Heart left ventricle (tissue), 16 donors: ENCODE measurements at regions not wholly inside any gene's neighbourhood (a gene's known extent, or its start where the extent isn't known, plus 50 kb on each side); places are given as distances from the start of the nearest gene placed in this dataset.
"Not testable (repeated sequence)": the region's sequence is repeated elsewhere in the genome, so short reads cannot be mapped to it uniquely, and the experiment has no call there.

ENCODE experiments used
- ATAC-seq, 4 donors: fragments of 200-7000 bp; cut with Tn5 transposase; one replicate each; pipeline ENCODE4 v1.9.1; 2020 to 2022; ENCODE audit warnings: moderate library complexity in 4 of 4, mild to moderate bottlenecking in 3 of 4, moderate number of reproducible peaks in 1 of 4
- DNase-seq, 5 donors: peaks; one replicate each; pipeline ENCODE4 v3.0.0-alpha.2; 2020
- H3K27ac ChIP-seq, 12 donors: fragments of 200-600 bp; sonication (generic) in 4 of 12; one replicate each; pipeline versions ENCODE4 v1.5.0 to v1.8.0; 2016 to 2022; ENCODE audit warnings: mild to moderate bottlenecking in 2 of 12
- H3K27me3 ChIP-seq, 9 donors: fragments of 200-600 bp; sonication (generic) in 2 of 9; one replicate each; pipeline versions ENCODE4 v1.5.1 to v1.8.0; 2016 to 2022; ENCODE audit warnings: mild to moderate bottlenecking in 3 of 9
- H3K36me3 ChIP-seq, 9 donors: fragments of 200-600 bp; sonication (generic) in 2 of 9; one replicate each; pipeline versions ENCODE4 v1.5.0 to v1.8.0; 2018 to 2022; ENCODE audit warnings: mild to moderate bottlenecking in 2 of 9
- H3K4me1 ChIP-seq, 12 donors: fragments of 200-600 bp; sonication (generic) in 4 of 12; one replicate each; pipeline versions ENCODE4 v1.5.0 to v1.8.0; 2016 to 2022; ENCODE audit warnings: mild to moderate bottlenecking in 3 of 12
- H3K4me3 ChIP-seq, 12 donors: fragments of 200-600 bp; sonication (generic) in 4 of 12; one replicate each; pipeline versions ENCODE4 v1.5.0 to v1.8.0; 2017 to 2022; ENCODE audit warnings: mild to moderate bottlenecking in 9 of 12, moderate library complexity in 4 of 12
- H3K9me3 ChIP-seq, 12 donors: fragments of 200-600 bp; sonication (generic) in 4 of 12; one replicate each; pipeline versions ENCODE4 v1.5.0 to v1.8.0; 2016 to 2022; ENCODE audit warnings: mild to moderate bottlenecking in 1 of 12
- POLR2A ChIP-seq, 2 donors: fragments of 450-650 bp; IDR thresholded peaks; one replicate each; pipeline ENCODE4 v1.6.1; 2017; ENCODE audit warnings: antibody characterized with exemption in 2 of 2, mild to moderate bottlenecking in 2 of 2, moderate library complexity in 2 of 2
- WGBS, 4 donors: extraction: QIAGEN DNeasy Blood & Tissue Kit in 2 of 4; methylation state at CpG; one replicate each; pipeline versions ENCODE4 v1.1.5 to v1.1.7; 2013 to 2018; 5-methylcytosine and 5-hydroxymethylcytosine counted together
- intact Hi-C, 10 donors: fragments of 100-400 bp; cut with DNase I; formaldehyde crosslinking; loops; one replicate each; pipeline versions ENCODE4 v1.11.1 to v1.14.2; 2022
- TF ChIP-seq, protein P1 (sequence below), 12 donors: fragments of 200-600 bp; sonication (generic) in 4 of 12; IDR thresholded peaks; one replicate each; pipeline versions ENCODE4 v1.5.0 to v1.8.0; 2018 to 2022; ENCODE audit warnings: antibody characterized with exemption in 12 of 12, mild to moderate bottlenecking in 5 of 12
- donor health status: ischemic (EF 13 %, LVEDD 7.1; RV severe dilation, severe dysfunction).
- donor health status: healthy with polysubstance abuse.
- donor health status: DM: no; HTN: yes; CAD: no.
- donor health status: DM: no; HTN: no; CAD: no.
- donor health status: ischemic (EF 25% LVEDD 6.9; RV normal size, moderate dysfunction).
- donor health status: ischemic (EF 25% LVEDD 5.7; RV mildly dilated, moderate dysfunction).
- donor health status: healthy.
- donor health status: DM: yes; HTN: yes; CAD: no.
- donor health status: ischemic (EF 35%, LVEDD 5.7; RV mildly dilated, moderate dysfunction).
- donor health status: nonischemic (EF 11% LVEDD 7.7; RV severe dilation, severe dysfunction).
- donor health status: DM: yes; HTN: yes; CAD: no.
- donor health status: PGD.
- donor health status: ischemic (EF 29% LVEDD 5.4; RV normal size, mild dysfunction).
- donor health status: nonischemic (EF 23%, LVEDD 6.1; RV moderate dilation, normal function).

- no peaks in the 10 kb centered on the region for H3K9me3 ChIP-seq
- 86 to 100% (median 94%) methylated on average over 1 of the region's 1 CpG for WGBS, 4 donors
- no peaks in the 10 kb centered on the region for H3K36me3 ChIP-seq
- no peak for TF ChIP-seq POLR2A (IDR thresholded peaks at IDR 0.05)
- TF ChIP-seq, protein P1, sequence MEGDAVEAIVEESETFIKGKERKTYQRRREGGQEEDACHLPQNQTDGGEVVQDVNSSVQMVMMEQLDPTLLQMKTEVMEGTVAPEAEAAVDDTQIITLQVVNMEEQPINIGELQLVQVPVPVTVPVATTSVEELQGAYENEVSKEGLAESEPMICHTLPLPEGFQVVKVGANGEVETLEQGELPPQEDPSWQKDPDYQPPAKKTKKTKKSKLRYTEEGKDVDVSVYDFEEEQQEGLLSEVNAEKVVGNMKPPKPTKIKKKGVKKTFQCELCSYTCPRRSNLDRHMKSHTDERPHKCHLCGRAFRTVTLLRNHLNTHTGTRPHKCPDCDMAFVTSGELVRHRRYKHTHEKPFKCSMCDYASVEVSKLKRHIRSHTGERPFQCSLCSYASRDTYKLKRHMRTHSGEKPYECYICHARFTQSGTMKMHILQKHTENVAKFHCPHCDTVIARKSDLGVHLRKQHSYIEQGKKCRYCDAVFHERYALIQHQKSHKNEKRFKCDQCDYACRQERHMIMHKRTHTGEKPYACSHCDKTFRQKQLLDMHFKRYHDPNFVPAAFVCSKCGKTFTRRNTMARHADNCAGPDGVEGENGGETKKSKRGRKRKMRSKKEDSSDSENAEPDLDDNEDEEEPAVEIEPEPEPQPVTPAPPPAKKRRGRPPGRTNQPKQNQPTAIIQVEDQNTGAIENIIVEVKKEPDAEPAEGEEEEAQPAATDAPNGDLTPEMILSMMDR (IDR thresholded peaks at IDR 0.05) = no peak
- H3K27ac ChIP-seq = no peak overlapping the region
- H3K27me3 ChIP-seq = no peaks in the 10 kb centered on the region
- H3K4me3 ChIP-seq = no peak overlapping the region
- no peak for DNase-seq
- no peaks in the 10 kb centered on the region for H3K4me1 ChIP-seq
- intact Hi-C loops = no loop called here
- no peak for ATAC-seq
Observed at GRCh38 chr3:152684279-152684678, 150.7 kb upstream of the P2RY1 start.

DNA sequence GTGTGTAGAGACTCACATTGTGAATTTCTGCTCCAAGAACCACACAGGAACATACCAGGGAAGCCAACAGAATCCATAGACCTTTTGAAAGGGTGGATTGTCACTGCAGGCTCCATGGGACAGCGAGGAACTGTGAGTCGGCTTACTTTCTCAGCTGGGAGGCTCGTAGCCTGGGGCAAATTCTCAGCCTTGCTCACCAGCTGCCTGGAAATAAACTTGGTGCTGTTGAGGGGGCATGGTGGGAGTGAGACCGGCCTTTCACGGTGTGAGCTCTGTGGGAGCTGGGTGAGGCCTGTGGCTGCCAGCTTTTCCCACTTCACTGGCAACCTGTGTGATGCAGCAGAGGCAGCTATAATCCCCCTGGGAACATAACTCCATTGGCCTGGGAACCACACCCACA is 146.6 kb upstream of the P2RY1 start:
- WGBS, 4 donors = 46 to 73% (median 64%) methylated on average over 4 to 5 of the region's 5 CpGs
- Histone ChIP-seq H3K4me1 (no peaks in the 10 kb centered on the region), H3K4me3 (no peak overlapping the region), H3K27ac (no peak overlapping the region), H3K27me3 (no peaks in the 10 kb centered on the region), H3K36me3 (no peaks in the 10 kb centered on the region), H3K9me3 (peaks cover 0 to 20% (median 0%) of the 10 kb centered on the region in 12 donors)
- no peak for TF ChIP-seq POLR2A (IDR thresholded peaks at IDR 0.05)
- TF ChIP-seq, protein P1 (IDR thresholded peaks at IDR 0.05) = no peak
- DNase-seq (no peak), ATAC-seq (no peak)
- intact Hi-C loops = no loop called here

- DNase-seq, ATAC-seq, H3K27ac ChIP-seq, H3K4me1 ChIP-seq, H3K36me3 ChIP-seq, H3K4me3 ChIP-seq, H3K27me3 ChIP-seq: not testable (repeated sequence)
- intact Hi-C loops = loop anchor here in 1 of 10 donors (10.0 kb wide), 1 partner anchor 272 kb away; no protein-coding TSS in a partner anchor
- 67 to 79% (median 73%) methylated on average over 2 of the region's 2 CpGs for WGBS, 4 donors
- H3K9me3 ChIP-seq = peaks cover 0 to 20% (median 0%) of the 10 kb centered on the region in 12 donors
Observed at GRCh38 chr3:152692326-152692725, 142.6 kb upstream of the P2RY1 start.

GRCh38 chr3:152693521-152694250 is 141.2 kb upstream of the P2RY1 start:
- peaks cover 0 to 20% (median 0%) of the 10 kb centered on the region in 12 donors for H3K9me3 ChIP-seq
- not testable (repeated sequence) for ATAC-seq, H3K4me1 ChIP-seq, H3K27me3 ChIP-seq, H3K36me3 ChIP-seq, DNase-seq, H3K4me3 ChIP-seq, H3K27ac ChIP-seq
- WGBS, 4 donors = 90 to 100% (median 98%) methylated on average over 1 of the region's 1 CpG
- intact Hi-C loops = loop anchor here in 1 of 10 donors (10.0 kb wide), 1 partner anchor 271 kb away; no protein-coding TSS in a partner anchor

DNA sequence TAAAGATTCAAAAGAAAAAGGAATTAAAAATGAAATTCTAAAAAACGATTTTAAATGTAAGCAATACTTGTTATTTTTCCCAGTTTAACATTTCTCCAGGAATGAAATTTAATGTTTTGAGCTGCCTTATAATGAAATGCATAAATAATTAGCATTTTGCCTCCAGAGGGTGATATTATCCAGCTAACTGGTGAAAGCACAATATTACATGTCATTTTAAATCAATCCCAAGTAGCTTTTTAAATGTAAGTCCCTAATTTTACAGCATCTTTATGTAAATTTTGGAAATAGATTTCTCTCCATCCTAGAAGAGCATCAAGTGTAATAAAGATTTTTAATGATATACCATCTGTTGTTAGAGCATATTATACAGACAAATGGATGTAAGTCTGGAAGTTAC is 139.1 kb upstream of the P2RY1 start:
- DNase-seq (no peak), ATAC-seq (no peak)
- Histone ChIP-seq H3K4me1 (no peaks in the 10 kb centered on the region), H3K36me3 (no peaks in the 10 kb centered on the region), H3K4me3 (no peak overlapping the region), H3K9me3 (peaks cover 0 to 13% (median 0%) of the 10 kb centered on the region in 12 donors), H3K27me3 (no peaks in the 10 kb centered on the region), H3K27ac (no peak overlapping the region)
- TF ChIP-seq POLR2A (IDR thresholded peaks at IDR 0.05) = no peak
- TF ChIP-seq, protein P1 (IDR thresholded peaks at IDR 0.05) = peak in 4 of 12 donors; percentile 11 to 19 (median 15)
- intact Hi-C loops = loop anchor here in 1 of 10 donors (10.0 kb wide), 1 partner anchor 269 kb away; no protein-coding TSS in a partner anchor
- whole genome bisulfite sequencing, 4 donors = 48 to 70% (median 58%) methylated on average over 1 of the region's 1 CpG
